ENCODE measurements at regions not wholly inside any gene's neighbourhood (a gene's known extent, or its start where the extent isn't known, plus 50 kb on each side); places are given as distances from the start of the nearest gene placed in this dataset.
"Not testable (repeated sequence)": the region's sequence is repeated elsewhere in the genome, so short reads cannot be mapped to it uniquely, and the experiment has no call there.

GRCh38 chr2:106288873-106289272, 94.8 kb upstream of the UXS1 start:
- no peak for DNase-seq

GRCh38 chr2:106285237-106285829, 91.2 kb upstream of the UXS1 start:
- no peak for DNase-seq

- DNase-seq: no peak
Measured at GRCh38 chr2:106284691-106285202, 90.6 kb upstream of the UXS1 start.

- DNase-seq: no peak
Measured at GRCh38 chr2:106284255-106284654, 90.2 kb upstream of the UXS1 start.

GRCh38 chr2:106283228-106284152, 89.4 kb upstream of the UXS1 start:
- DNase-seq: not testable (repeated sequence)

- no peak for DNase-seq
Measured at GRCh38 chr2:106282462-106283170, 88.5 kb upstream of the UXS1 start.

- not testable (repeated sequence) for DNase-seq
Measured at GRCh38 chr2:106281907-106282430, 87.9 kb upstream of the UXS1 start.

- DNase-seq: no peak
Measured at GRCh38 chr2:106280722-106281446, 86.8 kb upstream of the UXS1 start.

GRCh38 chr2:106280224-106280623, 86.1 kb upstream of the UXS1 start:
- DNase-seq: no peak

- no peak for DNase-seq
Measured at GRCh38 chr2:106278112-106278876, 84.2 kb upstream of the UXS1 start.

GRCh38 chr2:106277426-106277825, 83.3 kb upstream of the UXS1 start:
- no peak for DNase-seq

- DNase-seq: no peak
Measured at GRCh38 chr2:106275971-106276370, 81.9 kb upstream of the UXS1 start.

GRCh38 chr2:106274668-106275067, 80.6 kb upstream of the UXS1 start:
- DNase-seq: no peak

GRCh38 chr2:106272216-106272807, 78.2 kb upstream of the UXS1 start:
- DNase-seq: no peak

GRCh38 chr2:106270471-106270891, 76.4 kb upstream of the UXS1 start:
- DNase-seq: no peak

- DNase-seq: peak; percentile 28
Measured at GRCh38 chr2:106269591-106270291, 75.6 kb upstream of the UXS1 start.

- DNase-seq: peak; percentile 26
Measured at GRCh38 chr2:106267997-106268396, 73.9 kb upstream of the UXS1 start.

- DNase-seq: no peak
Measured at GRCh38 chr2:106261871-106262321, 67.8 kb upstream of the UXS1 start.

- not testable (repeated sequence) for DNase-seq
Measured at GRCh38 chr2:106258859-106259258, 64.8 kb upstream of the UXS1 start.

GRCh38 chr2:106257830-106258229, 63.7 kb upstream of the UXS1 start:
- DNase-seq: no peak
